Endothelial cell of umbilical vein (primary cell): ENCODE measurements at regions not wholly inside any gene's neighbourhood (a gene's known extent, or its start where the extent isn't known, plus 50 kb on each side); places are given as distances from the start of the nearest gene placed in this dataset.

Source experiments
- BruUV-seq: library from RNA; stranded (reverse); fragments of 400-500 nt; replicated peaks from 2 replicates; lab custom pipeline; 2021; lab: Mats Ljungman, UMichigan
- CTCF ChIA-PET: fragments of 300-600, 350-600 bp; sonication (Branson Sonifier 250); formaldehyde crosslinking; loops from one replicate; lab custom pipeline; 2021; ENCODE audit warnings: antibody characterized with exemption, inconsistent platforms; lab: Charles Lee
- POLR2A ChIA-PET: fragments of 300-600, 350-600 bp; sonication (Branson Sonifier 250); formaldehyde crosslinking; loops from one replicate; lab custom pipeline; 2021; ENCODE audit warnings: antibody characterized with exemption, inconsistent platforms; lab: Charles Lee
- DNase-seq: peaks from one replicate; pipeline ENCODE4 v3.0.0-alpha.2; 2011; ENCODE audit warnings: low read depth, low spot score
- FAIRE-seq: peaks from 2 replicates; lab custom pipeline; 2011; peaks lifted over from hg19 to GRCh38; lab: Jason Lieb, UNC
- H2AFZ ChIP-seq: 2 replicates; pipeline ENCODE4 v1.6.0; 2012; ENCODE audit warnings: low read depth, low read length, control low read depth, inconsistent platforms
- H3K27ac ChIP-seq: 2 replicates; pipeline ENCODE4 v1.5.1; 2011; ENCODE audit warnings: low read depth, mild to moderate bottlenecking, control low read depth, low read length, moderate library complexity; ENCODE audit not compliant: insufficient read depth
- H3K27me3 ChIP-seq, 2 experiments: 2 replicates each; pipeline versions ENCODE4 v1.6.0 to v1.6.1; 2011; ENCODE audit warnings: low read length in 2 of 2, mixed read lengths in 1 of 2; ENCODE audit not compliant: control insufficient read depth in 2 of 2, insufficient read depth in 2 of 2
- H3K36me3 ChIP-seq, 2 experiments: 2 replicates in 1 of 2; 3 replicates in 1 of 2; pipeline ENCODE4 v1.5.1; 2011; ENCODE audit warnings: low read length in 2 of 2, mild to moderate bottlenecking in 1 of 2, moderate library complexity in 1 of 2; ENCODE audit not compliant: control insufficient read depth in 2 of 2, insufficient read depth in 2 of 2; ENCODE audit errors: extremely low read depth in 1 of 2
- H3K4me1 ChIP-seq: 3 replicates; pipeline ENCODE4 v1.5.1; 2011; ENCODE audit warnings: mild to moderate bottlenecking, low read length; ENCODE audit not compliant: control insufficient read depth, insufficient read depth; ENCODE audit errors: extremely low read depth
- H3K4me2 ChIP-seq: 2 replicates; pipeline ENCODE4 v1.6.1; 2011; ENCODE audit warnings: low read length, control low read depth, mixed read lengths; ENCODE audit not compliant: insufficient read depth
- H3K4me3 ChIP-seq, 3 experiments: fragments of 200-600 bp in 1 of 3; sonication (generic), shearing (Covaris generic) in 1 of 3; replicated peaks in 1 of 3; 2 replicates each; pipeline ENCODE4 v1.5.1; 2011 to 2016; ENCODE audit warnings: control low read depth in 3 of 3, low read length in 3 of 3, mild to moderate bottlenecking in 2 of 3, inconsistent platforms in 1 of 3, low read depth in 1 of 3, moderate library complexity in 1 of 3; ENCODE audit not compliant: insufficient read depth in 1 of 3
- H3K79me2 ChIP-seq: 2 replicates; pipeline ENCODE4 v1.6.0; 2012; ENCODE audit warnings: low read length, inconsistent platforms; ENCODE audit not compliant: control insufficient read depth, insufficient read depth
- H3K9ac ChIP-seq: replicated peaks from 2 replicates; pipeline ENCODE3; 2011; ENCODE audit warnings: low read length, control low read depth; ENCODE audit not compliant: insufficient read depth; ENCODE audit errors: extremely low read depth
- H3K9me1 ChIP-seq: replicated peaks from 3 replicates; pipeline ENCODE4 v1.6.0; 2011; ENCODE audit warnings: mild to moderate bottlenecking, low read length; ENCODE audit not compliant: control insufficient read depth, insufficient read depth; ENCODE audit errors: extremely low read depth
- H3K9me3 ChIP-seq: replicated peaks from 2 replicates; pipeline ENCODE4 v1.5.1; 2012; ENCODE audit warnings: low read length, inconsistent platforms; ENCODE audit not compliant: control insufficient read depth, insufficient read depth
- H4K20me1 ChIP-seq: replicated peaks from 2 replicates; pipeline ENCODE3; 2011; ENCODE audit warnings: mild to moderate bottlenecking, low read length; ENCODE audit not compliant: control insufficient read depth, insufficient read depth; ENCODE audit errors: extremely low read depth
- CTCF ChIP-seq, 2 donors: IDR thresholded peaks; 1 replicate in 1 of 2; 2 replicates in 1 of 2; pipeline ENCODE4 v1.5.1; 2011; ENCODE audit warnings: low read length in 2 of 2, mild to moderate bottlenecking in 2 of 2, moderate library complexity in 2 of 2, control low read depth in 1 of 2, inconsistent platforms in 1 of 2, low read depth in 1 of 2; ENCODE audit not compliant: insufficient read depth in 1 of 2; ENCODE audit errors: extremely low read depth in 1 of 2
- EZH2 ChIP-seq: IDR thresholded peaks from 2 replicates; pipeline ENCODE4 v1.6.1; 2012; ENCODE audit warnings: borderline replicate concordance, low read depth, mild to moderate bottlenecking, moderate library complexity, low read length, inconsistent platforms; ENCODE audit not compliant: severe bottlenecking
- FOS ChIP-seq: IDR thresholded peaks from 2 replicates; pipeline ENCODE4 v1.6.1; 2011; ENCODE audit warnings: mild to moderate bottlenecking, low read length, moderate library complexity, borderline replicate concordance; ENCODE audit not compliant: insufficient read depth
- GATA2 ChIP-seq: IDR thresholded peaks from 2 replicates; pipeline ENCODE4 v1.7.0; 2011; ENCODE audit warnings: low read depth, mild to moderate bottlenecking, moderate library complexity, mixed read lengths, low read length; ENCODE audit not compliant: insufficient read length, insufficient read depth
- JUN ChIP-seq: IDR thresholded peaks from 2 replicates; pipeline ENCODE4 v1.6.1; 2011; ENCODE audit warnings: borderline replicate concordance, low read depth; ENCODE audit not compliant: insufficient read length, insufficient read depth
- MAX ChIP-seq: IDR thresholded peaks from 2 replicates; pipeline ENCODE4 v1.6.1; 2011; ENCODE audit not compliant: insufficient read depth, insufficient read length
- MYC ChIP-seq: IDR thresholded peaks from one replicate; pipeline ENCODE4 v1.6.1; 2011; ENCODE audit warnings: mild to moderate bottlenecking, low read depth, low read length
- POLR2A ChIP-seq: IDR thresholded peaks from 2 replicates; pipeline ENCODE4 v1.6.1; 2012; ENCODE audit warnings: low read depth, mild to moderate bottlenecking, control low read depth, low read length
- POLR2AphosphoS5 ChIP-seq: IDR thresholded peaks from 2 replicates; pipeline ENCODE4 v1.6.1; 2012; ENCODE audit warnings: low read depth, mild to moderate bottlenecking, control low read depth, low read length, moderate library complexity; ENCODE audit not compliant: insufficient read depth
- dilution Hi-C: fragments of 300-500 bp; cut with MboI; formaldehyde crosslinking; loops from one replicate; pipeline ENCODE4 v1.15.0; 2019; ENCODE audit warnings: low sequenced_read_pairs; ENCODE audit not compliant: extremely low pct_ligation_motif_present
- intact Hi-C: fragments of 100-400 bp; cut with micrococcal nuclease; formaldehyde crosslinking; loops from one replicate; pipeline ENCODE4 v1.10.0; 2022

GRCh38 chr6:50180646-50181045 is 130.9 kb upstream of the DEFB112 start:
- H3K4me1 ChIP-seq, result no peaks in the 10 kb centered on the region
- POLR2A ChIA-PET, result no interaction called here
- H3K27me3 ChIP-seq, result no peaks in the 10 kb centered on the region
- intact Hi-C loops (no loop called here), dilution Hi-C loops (no loop called here)
- no peak overlapping the region for H3K4me2 ChIP-seq
- H4K20me1 ChIP-seq, result no peaks in the 10 kb centered on the region
- no peaks in the 10 kb centered on the region for H3K79me2 ChIP-seq
- DNase-seq (no peak), FAIRE-seq (no peak)
- H3K9me3 ChIP-seq, result peaks cover 2% of the 10 kb centered on the region
- TF ChIP-seq CTCF (IDR thresholded peaks at IDR 0.05; ENCODE audit: extremely low read depth in 1 of 2, insufficient read depth in 1 of 2, low read depth in 1 of 2, low read length in 2 of 2), result no peak
- no peak for TF ChIP-seq FOS
- no peak for TF ChIP-seq POLR2A
- no peak for TF ChIP-seq GATA2
- TF ChIP-seq MYC, result no peak
- no peak for TF ChIP-seq MAX
- TF ChIP-seq JUN, result no peak
- no peak for TF ChIP-seq POLR2AphosphoS5
- TF ChIP-seq EZH2, result no peak
- H3K9me1 ChIP-seq, result no peaks in the 10 kb centered on the region
- no peak overlapping the region for H2AFZ ChIP-seq
- CTCF ChIA-PET, result no interaction called here
- H3K4me3 ChIP-seq, result no peak overlapping the region
- no peak overlapping the region for H3K27ac ChIP-seq
- no peaks in the 10 kb centered on the region for H3K36me3 ChIP-seq
- H3K9ac ChIP-seq, result no peak overlapping the region
- BruUV-seq, result no TSS peak
